HL-60 (cell line): ENCODE measurements at regions not wholly inside any gene's neighbourhood (a gene's known extent, or its start where the extent isn't known, plus 50 kb on each side); places are given as distances from the start of the nearest gene placed in this dataset.

Source experiments
- CTCF ChIP-seq: IDR thresholded peaks from one replicate; pipeline ENCODE4 v1.5.1; 2011; ENCODE audit warnings: low read length, control low read depth, inconsistent platforms; ENCODE audit not compliant: insufficient read depth
- POLR2AphosphoS5 ChIP-seq: IDR thresholded peaks from 2 replicates; pipeline ENCODE4 v1.6.1; 2012; ENCODE audit warnings: low read depth
- REST ChIP-seq: IDR thresholded peaks from 2 replicates; pipeline ENCODE4 v1.6.1; 2012; ENCODE audit warnings: low read depth; ENCODE audit not compliant: insufficient replicate concordance

GRCh38 chr10:105468759-105469158 is 827.7 kb downstream of the SORCS3 start:
- TF ChIP-seq REST: no peak
- no peak for TF ChIP-seq CTCF
- TF ChIP-seq POLR2AphosphoS5: no peak
